ENCODE measurements at regions not wholly inside any gene's neighbourhood (a gene's known extent, or its start where the extent isn't known, plus 50 kb on each side); places are given as distances from the start of the nearest gene placed in this dataset.
"Not testable (repeated sequence)": the region's sequence is repeated elsewhere in the genome, so short reads cannot be mapped to it uniquely, and the experiment has no call there.

DNA sequence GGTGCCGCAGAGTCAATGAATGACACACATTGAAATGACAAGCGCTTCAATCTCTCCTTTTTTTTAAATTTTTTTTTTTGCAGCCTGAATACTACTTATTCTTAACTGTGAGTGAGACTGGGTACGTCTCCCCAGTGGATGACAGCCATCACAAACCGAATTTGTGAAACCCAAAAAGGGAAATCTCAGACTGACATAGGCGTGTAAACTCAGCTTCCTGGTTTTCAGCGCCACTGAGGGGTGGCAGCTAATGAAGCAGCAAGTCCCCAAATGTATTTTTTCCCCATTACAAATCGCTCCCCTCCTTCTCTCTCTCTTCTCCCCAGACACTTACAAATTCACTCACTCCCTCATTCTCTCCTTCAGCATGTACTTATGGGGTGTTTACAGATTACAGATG lies 196.0 kb downstream of the MAF start:
- no peak for DNase-seq

GRCh38 chr16:79403534-79403933 lies 197.0 kb downstream of the MAF start:
- DNase-seq: no peak

DNA sequence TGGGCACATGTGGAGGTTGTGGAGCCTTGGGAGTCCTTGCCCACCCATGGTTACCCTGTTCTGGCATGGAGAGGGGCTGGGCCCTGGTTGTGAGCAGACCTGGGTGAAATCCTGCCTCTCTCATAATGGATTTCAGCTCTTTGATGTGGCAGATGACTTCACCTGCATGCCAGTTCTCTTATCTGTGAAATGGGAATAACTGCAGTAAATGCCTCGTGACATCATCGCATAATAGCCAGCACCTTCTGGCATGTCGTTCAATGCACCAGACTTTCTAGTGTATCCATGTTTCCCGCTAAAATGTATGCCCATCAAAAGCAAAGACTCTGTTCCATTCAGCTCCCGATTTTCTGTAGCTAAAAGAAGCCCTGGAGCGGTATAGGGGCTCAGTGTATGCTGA lies 197.6 kb downstream of the MAF start:
- no peak for DNase-seq

DNA sequence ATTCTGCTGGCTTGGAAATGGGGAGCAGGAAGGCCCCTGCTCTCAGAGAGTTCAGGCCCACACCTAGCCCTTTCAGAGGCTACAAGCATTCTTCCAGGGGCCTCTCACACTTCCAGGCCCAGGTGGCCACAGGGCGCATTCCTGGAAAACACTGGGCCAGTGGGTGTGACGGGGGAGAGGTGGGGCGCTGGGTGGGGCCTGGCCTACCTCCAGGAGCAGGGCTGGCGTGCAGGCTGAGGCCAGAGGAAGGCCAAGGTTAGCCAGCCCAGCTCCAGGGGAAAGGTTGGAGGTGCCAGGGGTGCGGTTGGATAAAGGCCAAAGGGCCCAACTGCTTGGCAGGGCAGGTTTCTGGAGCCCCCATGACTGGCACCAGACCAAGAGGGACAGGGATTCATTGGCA lies 198.2 kb downstream of the MAF start:
- no peak for DNase-seq

- DNase-seq: no peak
Observed at GRCh38 chr16:79401782-79402181, 198.8 kb downstream of the MAF start.

GRCh38 chr16:79401157-79401556 lies 199.4 kb downstream of the MAF start:
- DNase-seq: no peak

- DNase-seq: no peak
Observed at GRCh38 chr16:79400462-79401149, 199.9 kb downstream of the MAF start.

DNA sequence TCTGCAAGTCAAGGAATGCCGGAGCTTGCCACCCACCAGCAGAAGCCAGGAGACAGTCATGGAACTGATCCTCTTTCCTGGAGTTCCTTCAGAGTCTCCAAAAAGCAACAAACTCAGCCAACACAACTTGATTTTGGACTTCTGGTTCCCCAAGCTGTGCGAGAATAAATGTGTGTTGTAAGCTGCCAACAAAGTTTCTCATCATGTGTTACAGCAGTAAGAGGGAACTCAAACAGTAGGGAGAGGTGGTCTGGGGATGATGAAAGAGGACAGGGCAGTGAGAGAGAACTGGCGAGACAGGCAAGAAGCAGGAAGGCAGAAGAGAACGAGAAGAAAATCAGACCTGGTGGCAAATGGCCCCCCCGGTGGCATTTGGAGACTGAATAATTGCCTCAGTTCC lies 204.9 kb downstream of the MAF start:
- no peak for DNase-seq

DNA sequence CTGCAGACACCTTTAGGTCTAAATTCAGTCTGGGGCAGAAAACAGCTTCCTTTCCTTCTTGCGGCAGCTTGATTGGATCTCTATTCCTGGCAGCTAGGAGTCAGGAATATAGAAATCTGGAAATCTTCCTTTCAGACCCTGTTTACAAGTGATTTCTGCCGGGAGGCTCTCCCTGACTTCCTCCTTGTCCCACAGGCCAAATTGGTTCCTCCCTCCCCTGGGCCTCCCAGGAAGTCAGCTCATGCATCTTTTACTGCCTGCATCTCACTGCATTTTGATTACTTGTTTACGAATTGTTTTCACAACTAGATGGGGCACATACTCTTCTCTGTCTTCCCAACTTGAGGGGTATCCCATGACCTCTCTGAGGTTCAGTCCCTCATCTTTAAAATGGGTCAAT lies 206.3 kb downstream of the MAF start:
- no peak for DNase-seq

- no peak for DNase-seq
Observed at GRCh38 chr16:79393564-79393963, 207.0 kb downstream of the MAF start.

DNA sequence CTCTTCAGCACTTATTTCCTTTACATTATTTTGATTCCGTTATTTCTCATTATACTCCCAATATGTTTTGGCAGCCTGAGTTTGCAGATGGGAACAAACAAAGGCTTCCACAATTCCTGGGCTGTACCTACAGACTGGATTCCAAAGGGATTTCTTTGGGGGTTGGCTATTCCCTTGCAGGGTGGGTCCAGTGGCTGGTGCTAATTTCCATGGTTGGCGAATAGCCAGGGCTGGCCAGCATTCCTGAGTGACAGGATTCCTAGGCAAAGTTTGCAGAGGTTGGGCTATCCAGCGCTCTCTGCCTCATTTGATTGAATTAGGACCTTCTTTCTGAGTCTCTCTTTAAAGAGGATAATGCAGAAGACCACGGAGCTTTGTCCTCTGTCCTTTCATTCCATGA lies 207.4 kb downstream of the MAF start:
- no peak for DNase-seq

- no peak for DNase-seq
Observed at GRCh38 chr16:79392081-79392480, 208.5 kb downstream of the MAF start.

DNA sequence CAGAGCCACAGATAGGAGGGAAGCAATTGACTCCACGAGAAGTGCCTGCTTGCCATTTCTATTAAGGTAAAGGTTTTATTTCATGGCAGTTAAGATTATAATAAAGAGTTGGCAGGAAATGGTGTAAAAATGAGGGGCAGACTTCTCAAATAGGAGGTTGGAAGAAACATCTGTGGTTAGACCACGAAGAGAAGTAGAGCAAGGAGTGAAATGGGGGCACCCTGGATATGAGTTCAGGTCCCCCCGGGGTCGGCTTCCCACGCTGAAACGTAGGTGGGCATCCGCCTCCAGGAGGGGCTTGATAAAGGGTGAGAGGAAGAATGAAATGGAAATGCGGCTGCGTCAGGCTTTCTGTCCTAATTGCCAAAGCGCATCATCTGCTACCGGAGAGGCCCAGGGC lies 209.1 kb downstream of the MAF start:
- no peak for DNase-seq

DNA sequence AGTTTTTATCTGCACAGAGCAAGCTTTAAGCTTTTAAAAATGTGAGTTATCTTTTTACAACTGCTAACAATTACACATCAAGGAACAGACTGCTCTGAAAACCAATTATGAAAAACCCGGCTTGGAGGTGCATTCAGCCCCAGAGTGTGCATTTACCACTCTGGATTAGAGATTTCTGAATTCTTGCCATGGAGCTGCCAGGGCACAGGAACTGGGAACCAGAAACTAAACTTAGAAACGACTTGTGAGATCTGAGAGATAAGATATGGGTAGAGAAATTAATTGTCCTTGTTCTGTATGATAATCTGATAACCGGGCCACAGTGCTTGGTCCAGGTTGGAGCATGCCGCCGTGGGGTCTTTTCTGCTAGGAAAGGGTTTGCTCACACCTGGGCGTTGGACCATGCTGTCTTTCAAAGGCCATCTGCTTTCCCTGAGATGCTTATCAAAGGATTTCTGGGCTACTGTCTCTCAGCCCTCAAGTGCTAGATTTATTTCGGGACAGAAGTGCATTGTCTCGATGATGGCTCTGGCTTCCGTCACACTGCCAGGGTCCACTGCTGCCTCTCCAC lies 210.0 kb downstream of the MAF start:
- no peak for DNase-seq

GRCh38 chr16:79388396-79388795 lies 212.1 kb downstream of the MAF start:
- no peak for DNase-seq

GRCh38 chr16:79386299-79386698 lies 214.2 kb downstream of the MAF start:
- DNase-seq: no peak

GRCh38 chr16:79381603-79382042 lies 218.9 kb downstream of the MAF start:
- DNase-seq: no peak

DNA sequence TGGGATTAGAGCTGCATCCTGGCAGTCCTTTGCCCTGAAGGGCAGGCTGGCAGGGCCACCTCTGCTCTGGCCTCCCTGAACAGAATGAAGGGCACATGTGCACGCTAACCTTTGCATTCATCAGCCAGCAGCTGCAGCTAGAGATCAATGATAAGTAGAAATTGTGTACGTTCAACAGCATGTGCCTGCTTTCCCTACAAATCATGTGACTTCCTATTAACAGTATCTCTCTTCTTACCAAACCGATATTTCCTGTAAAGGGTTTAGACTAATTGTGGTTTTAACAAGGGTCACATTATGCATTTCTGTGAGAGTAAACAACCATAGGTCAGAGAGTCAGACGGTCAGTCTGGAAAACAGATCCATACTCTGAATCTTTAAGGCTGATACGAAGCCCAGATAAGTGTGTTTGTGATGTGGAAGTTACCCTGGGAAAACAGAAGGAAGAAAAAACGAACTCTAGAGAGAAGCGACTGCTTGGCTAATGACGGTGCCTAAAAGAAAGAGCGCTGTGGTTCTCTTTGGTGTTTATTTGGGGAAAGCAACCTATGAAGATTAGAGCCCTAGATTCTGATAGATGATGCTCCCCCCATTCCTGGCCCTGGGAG lies 219.4 kb downstream of the MAF start:
- no peak for DNase-seq

- no peak for DNase-seq
Observed at GRCh38 chr16:79379095-79379494, 221.4 kb downstream of the MAF start.

- not testable (repeated sequence) for DNase-seq
Observed at GRCh38 chr16:79377082-79377481, 223.5 kb downstream of the MAF start.

DNA sequence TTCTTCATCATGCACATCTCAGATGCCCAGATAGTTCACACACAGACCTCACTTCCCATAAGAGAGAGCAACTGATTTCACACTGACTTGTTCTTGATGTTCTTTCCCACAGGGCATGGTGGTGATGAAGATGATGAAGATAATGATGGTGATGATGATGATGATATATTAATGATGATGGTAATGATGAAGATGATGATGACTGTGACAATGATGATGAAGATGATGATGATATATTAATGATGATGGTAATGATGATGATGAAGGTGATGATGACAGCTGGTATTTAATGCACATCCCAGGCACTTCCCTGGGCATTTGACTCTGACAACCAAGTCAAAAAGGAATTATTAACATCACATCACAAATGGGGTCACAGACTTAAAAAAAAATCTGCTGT lies 225.2 kb downstream of the MAF start:
- no peak for DNase-seq

GRCh38 chr16:79372503-79373184 lies 227.9 kb downstream of the MAF start:
- no peak for DNase-seq

DNA sequence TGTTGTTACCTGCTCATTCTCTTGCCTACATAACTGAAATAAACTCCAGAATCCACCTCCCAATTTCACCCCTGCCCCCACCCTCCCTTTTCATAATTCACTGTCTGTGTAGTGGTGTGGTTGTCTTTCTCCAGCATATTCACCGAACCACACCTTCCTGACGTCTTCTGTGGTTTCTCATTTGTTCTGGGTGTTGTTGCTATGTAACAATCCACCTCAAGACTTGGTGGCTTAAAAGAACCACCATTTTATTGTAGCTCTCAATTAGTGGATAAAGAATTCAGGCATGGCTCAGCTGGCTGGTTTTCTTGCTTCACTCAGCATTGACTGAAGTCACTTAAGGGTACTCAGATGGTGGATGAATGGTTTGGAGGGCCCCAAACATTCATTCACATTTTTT lies 229.8 kb downstream of the MAF start:
- no peak for DNase-seq

- no peak for DNase-seq
Observed at GRCh38 chr16:79369796-79370195, 230.7 kb downstream of the MAF start.
